HS-5 (cell line): ENCODE measurements at regions not wholly inside any gene's neighbourhood (a gene's known extent, or its start where the extent isn't known, plus 50 kb on each side); places are given as distances from the start of the nearest gene placed in this dataset.

Source experiments
- DNase-seq: peaks from one replicate; pipeline ENCODE4 v3.0.0-alpha.2; 2012; ENCODE audit warnings: low read depth

DNA sequence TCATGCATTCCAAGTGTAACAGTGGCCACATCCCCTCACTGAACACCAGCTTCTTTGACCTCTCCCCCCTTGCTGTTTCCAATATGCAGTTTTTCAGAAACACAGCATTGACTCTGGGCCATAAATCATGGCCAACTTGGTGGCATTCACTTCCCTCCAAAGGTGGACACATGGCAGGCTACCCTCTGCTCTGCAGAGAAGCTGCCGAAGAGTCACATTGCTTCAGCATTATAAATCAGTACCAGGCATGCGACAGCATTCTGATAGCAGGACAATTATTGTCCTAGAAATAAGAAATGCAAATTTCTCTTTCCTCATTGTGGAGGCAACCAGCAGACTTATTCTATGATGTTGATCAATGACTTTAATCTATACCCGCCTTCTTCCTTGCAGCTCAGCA lies 475.4 kb upstream of the GHITM start:
- no peak for DNase-seq

DNA sequence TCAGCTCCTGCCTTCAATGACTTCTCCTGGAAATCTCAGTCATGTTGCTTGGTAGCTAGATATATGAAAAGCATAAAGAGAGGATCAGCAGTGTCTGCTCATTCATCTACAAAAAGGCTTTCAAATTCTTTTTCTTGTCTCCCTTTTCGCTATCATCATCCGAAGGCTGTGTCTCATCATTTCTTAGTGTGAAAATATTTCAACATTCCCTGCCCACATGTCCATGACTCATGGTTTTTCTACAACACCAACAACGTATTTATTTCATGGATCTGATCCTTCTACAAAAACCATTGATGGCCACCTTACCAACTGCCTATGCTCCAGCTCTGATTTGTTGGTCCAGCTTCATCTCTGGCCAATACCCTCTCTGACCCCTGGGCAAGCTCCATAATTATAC lies 472.5 kb upstream of the GHITM start:
- no peak for DNase-seq

DNA sequence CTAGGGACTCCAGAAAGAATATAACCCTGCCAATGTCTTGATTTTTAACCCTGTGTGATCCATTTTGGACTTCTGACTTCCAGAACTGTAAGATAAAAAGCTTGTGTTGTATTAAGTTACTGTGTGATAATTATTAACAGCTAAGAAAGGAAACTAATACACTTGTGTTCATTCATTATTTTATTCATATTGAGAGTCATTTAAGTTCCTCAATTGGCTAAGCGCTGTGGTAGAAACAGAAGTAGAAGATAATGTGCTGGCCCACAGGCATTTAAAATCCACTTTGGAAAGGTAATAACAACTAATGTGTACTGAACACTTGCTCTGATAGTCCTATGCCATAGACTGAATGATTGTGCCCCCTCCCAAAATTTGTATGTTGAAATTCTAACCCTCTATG lies 471.7 kb upstream of the GHITM start:
- DNase-seq = no peak

DNA sequence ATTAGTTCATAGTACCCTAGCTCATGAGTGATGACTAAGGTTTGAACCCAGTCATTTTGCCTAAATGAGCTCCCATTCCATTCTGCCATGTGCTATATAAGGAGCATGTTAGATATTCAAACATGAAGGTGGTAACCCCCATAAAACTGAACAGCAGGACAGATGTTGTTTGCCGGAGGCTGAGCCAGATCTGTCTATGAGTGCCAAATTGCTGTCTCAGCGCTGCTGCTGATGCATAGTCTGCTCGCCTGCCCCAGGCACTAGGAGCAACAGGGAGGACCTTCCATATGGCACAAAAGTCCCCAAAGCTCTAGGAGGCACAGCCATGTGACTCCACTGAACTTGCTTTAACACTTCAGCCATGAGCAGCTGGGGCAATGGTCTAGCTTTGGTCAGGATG lies 466.0 kb upstream of the GHITM start:
- no peak for DNase-seq

DNA sequence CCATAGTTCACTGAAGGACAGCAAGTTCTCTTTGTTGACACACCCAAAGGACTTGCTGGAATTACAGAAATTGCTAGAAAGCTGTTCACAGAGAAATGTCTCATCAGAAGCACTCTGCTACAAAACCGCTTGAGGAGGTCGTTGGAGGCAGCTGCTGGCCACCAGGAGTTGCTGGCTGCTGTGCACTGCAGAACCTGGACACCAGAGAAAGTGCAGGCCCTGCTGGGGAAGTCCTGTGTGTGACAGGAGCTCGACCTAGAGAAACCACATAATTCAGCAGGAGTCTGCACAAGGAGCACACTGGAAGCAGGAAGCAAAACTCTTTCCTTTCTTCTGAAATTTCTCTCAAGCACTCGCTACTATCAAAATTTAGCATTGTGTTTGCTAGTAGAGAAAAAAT lies 461.5 kb upstream of the GHITM start:
- DNase-seq = no peak

DNA sequence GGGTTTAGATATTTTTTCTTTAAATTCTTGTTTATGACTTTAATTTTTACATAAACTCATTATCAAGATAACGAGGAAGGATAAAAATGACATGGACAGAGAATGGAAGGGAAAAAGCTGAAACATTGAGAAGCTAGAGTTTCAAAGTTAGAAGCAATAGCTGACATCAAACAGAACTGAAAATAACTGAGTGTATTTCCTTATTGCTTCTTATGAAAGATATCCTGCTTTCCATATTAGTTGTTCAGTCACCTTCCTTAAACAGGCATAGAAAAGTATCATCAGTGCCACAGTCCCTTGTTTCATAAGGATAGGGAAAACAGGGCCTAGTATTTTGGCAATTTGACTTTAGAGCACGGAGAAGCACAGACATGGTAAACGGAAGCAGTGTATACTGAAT lies 460.5 kb upstream of the GHITM start:
- DNase-seq = no peak

DNA sequence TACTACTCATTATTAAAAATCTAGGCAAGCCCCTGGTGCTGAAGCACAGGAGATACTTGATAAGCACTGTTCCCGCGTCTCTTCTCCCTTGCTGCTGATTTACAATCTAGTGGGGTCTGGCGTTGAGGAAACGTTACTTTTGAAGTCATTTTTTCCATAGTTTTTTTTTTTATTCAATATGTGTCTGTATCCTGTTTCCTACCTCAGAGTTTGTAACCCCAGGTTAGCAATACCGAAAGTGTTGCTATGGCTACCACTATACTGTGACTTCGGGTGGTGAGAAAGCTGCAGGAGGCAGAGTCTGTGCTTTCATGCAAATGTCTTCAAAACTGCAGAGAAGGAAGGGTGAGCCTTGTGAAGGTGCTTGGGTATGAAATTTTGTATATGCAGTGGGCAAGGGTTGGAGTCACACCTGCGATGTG lies 458.8 kb upstream of the GHITM start:
- no peak for DNase-seq

DNA sequence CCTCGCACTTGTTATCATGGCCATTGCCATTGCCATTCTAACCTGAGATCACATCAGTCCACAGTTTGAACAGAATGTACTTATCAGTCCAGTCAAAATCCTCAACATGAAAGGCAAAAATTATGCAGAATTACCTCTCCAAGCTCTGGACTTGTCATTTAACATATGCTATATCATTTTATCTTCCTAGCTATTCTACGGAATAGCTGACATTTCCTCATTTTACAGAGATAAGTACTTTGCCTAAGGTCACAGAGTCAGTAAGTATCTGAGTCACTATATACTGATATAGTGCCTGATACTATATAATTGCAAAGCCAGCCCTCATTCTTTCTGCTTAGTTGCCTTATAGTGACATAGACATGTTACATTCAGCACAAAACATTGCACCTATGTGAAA lies 456.9 kb upstream of the GHITM start:
- no peak for DNase-seq

DNA sequence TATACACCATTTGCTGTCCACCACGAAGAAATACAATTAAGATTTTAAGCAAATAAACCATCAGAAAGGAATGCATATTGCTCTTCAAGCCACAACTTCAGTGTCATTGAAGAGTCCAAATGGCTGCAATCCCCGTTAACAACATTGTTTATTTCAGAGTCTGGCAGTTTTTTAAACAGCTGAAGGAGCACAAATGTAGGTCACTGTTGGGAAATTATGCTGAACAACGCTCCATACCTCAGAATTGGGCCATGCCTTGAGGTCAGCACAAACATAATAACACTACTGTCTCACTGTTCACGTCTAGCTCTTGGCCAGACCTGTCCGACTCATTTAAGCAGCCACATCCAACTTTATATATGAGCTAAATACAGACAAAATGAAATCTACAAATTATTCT lies 453.9 kb upstream of the GHITM start:
- no peak for DNase-seq

DNA sequence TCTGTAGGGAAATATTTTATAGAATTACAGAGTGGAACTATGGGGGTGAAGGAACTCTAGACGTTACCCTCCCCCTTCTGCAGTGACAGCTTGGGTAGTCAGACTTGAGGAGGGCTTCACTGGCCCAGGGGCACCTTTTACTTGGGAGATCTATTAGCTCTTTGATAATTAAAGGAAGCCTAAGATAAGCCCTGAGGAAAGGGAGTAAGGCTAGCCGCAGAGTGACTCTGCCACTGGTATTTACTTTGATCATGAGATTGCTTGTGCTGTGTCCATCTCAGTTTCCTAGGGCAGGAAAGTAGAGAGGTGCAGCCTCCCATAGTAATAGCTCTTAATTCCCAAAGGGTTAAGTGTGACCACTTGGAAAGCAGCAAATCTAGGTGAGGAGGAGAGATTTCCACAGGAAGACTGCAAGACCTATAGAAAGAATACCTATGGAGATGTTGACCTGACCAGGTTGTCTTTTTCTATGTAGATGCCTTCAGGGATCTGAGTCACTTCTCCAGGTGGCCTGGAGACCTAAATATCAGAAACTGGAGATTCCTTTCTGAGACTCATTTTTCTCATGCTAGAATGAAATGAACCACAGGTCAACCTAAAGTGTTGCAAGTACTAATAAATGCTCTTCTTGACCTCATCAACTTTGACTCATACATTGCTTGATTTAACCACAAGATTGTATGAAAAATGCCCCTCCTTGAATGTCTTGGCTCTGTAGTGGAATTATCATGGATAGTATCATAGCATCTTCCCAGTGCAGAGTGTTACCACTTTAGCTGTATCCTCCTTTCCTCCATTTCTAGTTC lies 447.3 kb upstream of the GHITM start:
- DNase-seq = peak; percentile 0

DNA sequence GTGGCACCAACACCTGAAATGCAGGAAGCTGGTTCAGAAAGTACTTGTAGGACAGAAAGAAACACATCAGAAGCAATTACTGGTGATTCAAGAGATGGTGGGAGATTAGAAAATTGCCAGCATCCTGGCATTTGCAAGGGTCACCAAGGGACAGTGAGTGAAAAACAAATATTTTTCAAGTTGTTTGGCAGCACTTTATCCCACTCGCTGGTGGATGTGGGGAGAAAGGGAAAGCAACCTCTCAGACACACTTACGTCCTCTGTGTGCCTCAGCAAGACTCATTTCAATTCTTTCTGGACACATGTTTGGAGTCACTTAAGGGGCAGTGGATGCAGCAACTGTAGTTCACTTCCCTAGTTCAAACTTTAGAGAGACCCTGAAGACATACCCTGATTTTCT lies 440.4 kb upstream of the GHITM start:
- no peak for DNase-seq

DNA sequence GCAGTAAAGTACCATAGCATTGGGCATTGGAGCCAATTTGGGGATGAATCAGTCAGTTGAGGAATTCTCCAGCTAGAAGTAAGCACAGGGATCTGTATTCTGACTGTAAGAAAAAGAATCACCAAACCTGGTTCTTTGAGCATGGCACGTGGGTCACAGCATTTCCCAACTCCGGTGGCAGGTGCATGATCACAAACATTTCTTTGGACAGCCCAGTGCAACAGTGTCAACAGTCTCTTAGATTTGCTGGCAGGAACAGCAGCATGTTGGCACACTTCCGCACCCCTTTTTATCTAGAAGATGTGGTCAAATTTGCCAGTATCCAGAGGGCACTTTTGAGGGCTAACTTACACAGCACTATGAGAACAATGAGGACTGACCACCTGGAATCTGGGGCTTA lies 437.5 kb upstream of the GHITM start:
- DNase-seq = no peak

DNA sequence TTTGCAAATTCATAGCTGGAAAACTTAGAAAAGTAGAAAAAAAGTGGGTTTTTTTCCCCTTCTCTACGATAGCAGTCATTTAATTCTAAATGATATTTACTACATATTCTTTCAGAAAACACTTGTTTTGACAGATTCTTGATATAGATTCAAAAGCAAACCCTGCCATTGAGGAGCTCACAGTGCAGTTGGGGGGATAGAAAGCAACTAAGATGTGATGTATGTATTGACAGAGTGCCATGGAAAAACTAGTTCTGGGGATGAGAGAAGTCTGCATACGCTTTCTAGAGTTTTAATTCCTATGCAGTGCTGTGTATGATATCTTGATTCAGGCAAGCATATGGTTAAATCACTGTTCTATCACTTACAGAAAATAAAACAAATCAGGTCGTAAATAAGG lies 436.6 kb upstream of the GHITM start:
- DNase-seq = no peak

DNA sequence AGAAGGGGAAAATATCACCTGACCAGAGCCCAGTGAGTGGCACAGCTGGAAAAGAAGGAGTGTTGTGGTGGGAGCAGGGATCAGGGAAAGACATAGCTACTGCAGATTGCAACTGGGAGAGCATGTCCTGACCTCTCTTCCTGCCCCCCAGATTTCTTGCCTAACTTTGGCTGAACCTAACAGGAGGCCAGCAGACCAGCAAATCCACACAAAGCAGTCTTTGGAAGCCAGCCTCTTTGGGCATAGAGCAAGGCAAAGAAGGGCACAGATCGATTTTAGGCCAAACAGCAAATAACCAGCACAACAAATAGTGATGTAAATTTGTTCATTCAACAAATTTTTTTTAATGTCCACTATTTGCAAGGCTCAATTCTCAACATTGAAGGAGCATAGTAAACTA lies 433.2 kb upstream of the GHITM start:
- no peak for DNase-seq

DNA sequence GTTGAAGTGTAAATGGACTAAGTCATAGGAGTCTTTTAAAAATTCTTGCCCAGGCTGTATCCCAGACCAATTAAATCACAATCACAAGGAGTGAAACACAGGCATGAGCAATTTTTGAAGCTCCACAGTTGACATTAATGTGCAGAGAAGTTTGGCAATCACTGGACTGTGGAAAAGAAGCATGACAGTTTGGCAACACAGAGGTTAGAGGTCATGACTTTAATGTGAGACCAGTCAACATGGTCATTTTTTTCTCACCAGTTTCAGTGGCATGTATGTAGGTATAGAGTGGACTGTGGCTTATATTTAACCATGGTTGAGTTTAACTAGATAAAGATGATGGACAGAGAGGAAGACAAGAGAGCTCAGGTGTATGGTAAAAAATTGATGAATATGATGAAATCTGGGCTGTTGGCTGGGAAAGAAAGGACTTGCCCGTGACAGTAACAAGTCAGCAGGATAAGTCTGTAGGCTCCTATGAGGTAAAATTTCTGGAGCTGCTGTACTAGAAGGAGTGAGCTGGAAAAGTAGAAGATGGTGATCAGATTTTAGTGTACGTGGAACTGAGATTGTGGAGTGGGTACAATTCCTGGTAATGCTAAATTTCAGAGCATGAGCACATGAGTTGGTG lies 432.2 kb upstream of the GHITM start:
- DNase-seq = no peak

DNA sequence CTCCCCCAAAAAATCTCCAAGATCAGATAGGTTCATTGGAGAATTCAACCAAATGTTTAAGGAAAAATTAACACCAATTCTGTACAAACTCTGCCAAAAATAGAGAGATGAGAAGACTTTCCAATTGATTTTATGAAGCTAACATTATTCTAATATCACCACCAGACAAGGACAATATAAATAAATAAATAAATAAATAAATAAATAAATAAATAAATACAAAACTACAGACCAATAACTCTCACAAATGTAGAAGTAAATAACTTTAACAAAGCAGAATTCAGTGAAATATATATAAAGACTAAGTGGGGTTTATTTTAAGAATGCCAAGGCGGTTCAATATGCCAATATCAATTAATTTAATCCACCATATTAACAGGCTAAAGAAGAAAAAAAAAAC lies 425.9 kb upstream of the GHITM start:
- no peak for DNase-seq

DNA sequence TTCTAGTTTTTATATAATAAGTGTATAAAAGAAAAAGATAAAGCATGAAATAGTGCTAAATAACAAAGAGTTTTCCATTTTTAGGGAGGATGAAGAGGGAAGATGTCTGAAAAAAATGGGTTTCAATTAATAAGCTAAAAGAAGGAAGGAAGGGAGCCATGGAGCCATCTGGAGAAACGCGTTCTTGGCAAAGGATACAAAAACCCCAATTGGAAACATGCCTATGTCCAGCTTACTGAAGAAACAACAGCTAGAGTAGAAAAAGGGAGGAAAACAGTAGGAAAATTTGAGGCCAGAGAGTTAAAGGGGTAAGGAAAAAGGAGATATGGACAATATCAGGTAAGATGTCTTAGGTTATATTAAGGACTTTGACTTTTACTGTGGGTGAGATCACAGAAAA lies 416.2 kb upstream of the GHITM start:
- no peak for DNase-seq

DNA sequence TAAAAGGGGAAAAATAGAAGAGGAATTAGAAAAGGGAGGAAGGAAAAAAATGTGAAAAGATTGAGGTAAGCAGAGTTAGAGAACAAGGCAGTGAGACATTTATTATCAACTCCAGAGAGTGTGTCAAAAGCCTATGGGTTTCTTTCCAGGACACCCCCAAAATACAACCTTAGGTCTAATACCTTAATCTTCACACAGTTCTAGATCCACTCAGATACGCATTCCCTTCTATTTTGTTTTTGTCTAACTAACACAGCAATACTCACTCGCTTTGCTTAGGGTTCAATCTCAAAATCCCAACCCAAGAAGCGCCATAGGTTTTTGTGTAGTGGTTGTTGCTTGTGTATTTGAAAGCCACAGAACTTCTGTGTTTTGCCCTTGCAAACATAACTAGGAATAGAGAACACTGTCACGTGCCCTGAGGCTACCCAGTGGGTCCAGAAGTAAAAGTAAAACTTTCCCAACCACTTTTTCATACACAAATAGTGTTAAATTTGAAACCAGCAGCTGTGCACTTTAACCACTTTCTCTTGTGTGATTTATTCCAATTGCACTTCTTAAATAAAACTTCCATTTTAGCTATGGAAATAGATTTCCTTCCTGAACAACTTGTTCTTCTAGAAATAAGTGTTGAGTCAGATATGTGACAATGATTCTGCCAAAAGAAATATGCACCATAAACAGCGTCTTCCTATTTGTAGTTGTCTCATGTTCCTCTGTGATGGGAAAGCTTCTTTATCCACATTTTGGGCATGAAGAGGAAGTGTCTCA lies 414.7 kb upstream of the GHITM start:
- no peak for DNase-seq

DNA sequence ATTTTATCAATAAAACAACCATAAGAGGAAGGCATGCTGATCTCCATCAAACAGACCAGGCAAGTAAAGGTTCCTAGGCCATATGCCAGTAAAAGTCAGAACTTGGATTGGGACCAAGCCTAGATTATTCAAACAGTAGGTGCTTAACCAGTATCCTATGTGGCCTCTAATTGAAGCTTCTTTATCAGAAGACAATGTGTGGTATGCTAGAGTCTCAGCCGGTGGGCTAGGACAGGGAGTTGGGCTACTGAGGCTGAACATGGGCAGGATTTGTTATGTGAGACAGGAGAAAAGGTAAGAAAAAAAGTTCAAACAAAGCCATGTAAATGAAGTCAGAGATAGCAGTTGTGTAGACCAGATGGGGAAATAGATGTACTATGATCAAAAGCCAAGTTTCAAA lies 413.7 kb upstream of the GHITM start:
- no peak for DNase-seq

DNA sequence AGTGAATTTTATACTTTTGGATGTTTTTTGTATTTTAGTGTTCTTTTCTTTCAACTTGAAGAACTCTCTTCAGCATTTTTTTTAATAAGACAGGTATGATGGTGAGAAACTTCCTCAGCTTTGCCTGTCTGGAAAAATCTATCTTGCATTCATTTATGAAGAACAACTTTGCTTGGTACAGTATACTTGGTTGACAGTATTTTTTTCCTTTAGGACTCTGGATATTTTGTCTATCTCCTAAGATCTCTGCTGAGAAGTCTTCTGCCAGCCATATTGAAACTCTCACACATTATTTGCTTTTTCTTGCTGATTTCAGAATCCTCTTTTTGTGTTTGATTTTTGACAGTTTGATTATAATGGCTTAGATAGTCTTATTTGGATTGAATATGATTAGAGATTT lies 405.0 kb upstream of the GHITM start:
- DNase-seq = no peak

DNA sequence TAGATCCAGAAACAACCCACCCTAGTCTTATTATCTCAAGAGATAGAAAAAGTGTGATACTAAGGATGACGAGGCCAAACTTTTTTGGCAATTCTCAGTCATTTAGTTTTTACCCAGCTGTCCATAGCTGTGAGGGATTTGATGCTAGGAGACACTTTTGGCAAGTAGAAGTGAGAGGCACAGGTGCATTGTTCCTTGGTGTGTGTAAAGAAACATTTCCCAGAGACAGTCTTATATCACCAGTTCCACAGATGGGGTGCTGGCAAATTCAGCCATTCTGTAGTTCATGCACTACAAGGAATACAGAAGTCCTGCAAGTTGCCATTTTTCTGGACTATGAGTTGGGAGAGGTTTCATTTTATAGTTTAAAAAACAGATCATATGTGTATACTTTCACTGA lies 403.3 kb upstream of the GHITM start:
- DNase-seq = no peak

DNA sequence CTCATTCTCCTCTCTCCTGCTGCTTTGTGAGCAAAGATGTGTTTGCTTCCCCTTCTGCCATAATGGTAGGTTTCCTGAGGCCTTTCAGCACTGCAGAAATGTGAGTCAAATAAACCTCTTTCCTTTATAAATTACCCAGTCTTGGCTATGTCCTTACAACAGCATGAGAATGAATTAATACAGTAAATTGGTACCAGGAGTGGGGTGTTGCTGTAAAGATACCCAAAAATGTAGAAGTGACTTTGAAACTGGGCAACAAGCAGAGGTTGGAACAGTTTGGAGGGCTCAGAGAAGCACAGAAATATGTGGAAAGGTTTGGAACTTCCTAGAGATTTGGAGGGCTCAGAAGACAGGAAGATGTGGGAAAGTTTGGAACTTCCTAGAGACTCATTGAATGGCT lies 388.7 kb upstream of the GHITM start:
- no peak for DNase-seq

DNA sequence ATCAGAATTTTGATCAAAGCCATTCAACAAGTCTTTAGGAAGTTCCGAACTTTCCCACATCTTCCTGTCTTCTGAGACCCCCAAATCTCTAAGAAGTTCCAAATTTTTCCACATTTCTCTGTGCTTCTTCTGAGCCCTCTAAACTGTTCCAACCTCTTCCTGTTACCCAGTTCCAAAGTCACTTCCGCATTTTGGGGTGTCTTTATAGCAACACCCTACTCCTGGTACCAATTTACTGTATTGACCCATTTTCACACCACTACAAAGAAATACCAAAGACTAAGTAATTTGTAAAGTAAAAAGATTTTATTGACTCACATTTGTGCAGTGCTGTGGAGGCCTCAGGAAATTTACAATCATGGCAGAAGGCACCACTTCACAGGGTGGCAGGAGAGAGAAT lies 385.8 kb upstream of the GHITM start:
- DNase-seq = no peak
